BE2C (cell line): ENCODE measurements at regions not wholly inside any gene's neighbourhood (a gene's known extent, or its start where the extent isn't known, plus 50 kb on each side); places are given as distances from the start of the nearest gene placed in this dataset.

ENCODE experiments used
- DNase-seq: peaks from one replicate; pipeline ENCODE4 v3.0.0-alpha.2; 2020
- H3K27me3 ChIP-seq: fragments of 250-450 bp; sonication (Bioruptor Pico); 2 replicates; pipeline ENCODE4 v1.5.1; 2020; ENCODE audit warnings: mild to moderate bottlenecking
- H3K36me3 ChIP-seq: fragments of 250-450 bp; sonication (Bioruptor Pico); 2 replicates; pipeline ENCODE4 v1.5.1; 2020; ENCODE audit warnings: mild to moderate bottlenecking
- H3K4me1 ChIP-seq: fragments of 250-450 bp; sonication (Bioruptor Pico); 2 replicates; pipeline ENCODE4 v1.5.1; 2020
- H3K4me3 ChIP-seq: 2 replicates; pipeline ENCODE4 v1.5.1; 2011; ENCODE audit warnings: low read depth, low read length
- H3K9me3 ChIP-seq: fragments of 250-450 bp; sonication (Bioruptor Pico); 2 replicates; pipeline ENCODE4 v1.5.1; 2020
- CTCF ChIP-seq: IDR thresholded peaks from 2 replicates; pipeline ENCODE4 v1.5.1; 2012; ENCODE audit warnings: mild to moderate bottlenecking, low read depth, low read length

DNA sequence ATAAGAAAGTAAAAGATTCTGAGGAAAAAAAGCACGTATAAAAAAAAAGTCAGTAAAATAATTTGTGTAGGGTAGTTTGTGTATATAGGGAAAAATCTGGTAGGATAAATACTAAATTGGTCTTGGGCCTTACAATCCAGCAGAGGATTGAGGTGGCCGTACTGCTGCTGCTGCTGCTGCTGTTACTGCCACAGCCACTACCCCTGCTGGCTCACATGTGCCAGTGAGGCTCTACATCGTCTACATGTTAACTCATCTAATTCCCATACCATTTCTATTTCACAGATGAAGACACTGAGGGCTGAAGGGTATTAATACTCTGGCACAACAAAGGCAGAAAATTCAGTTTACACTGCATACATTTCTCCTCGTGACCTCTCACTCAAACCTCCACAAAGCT is 928.5 kb downstream of the TLE4 start:
- no peaks in the 10 kb centered on the region for H3K9me3 ChIP-seq
- no peaks in the 10 kb centered on the region for H3K27me3 ChIP-seq
- peak; percentile 17; the same call in 1 of the 2 replicates for TF ChIP-seq CTCF
- H3K4me1 ChIP-seq = no peaks in the 10 kb centered on the region
- no peak overlapping the region for H3K4me3 ChIP-seq
- H3K36me3 ChIP-seq = no peaks in the 10 kb centered on the region
- no peak for DNase-seq

DNA sequence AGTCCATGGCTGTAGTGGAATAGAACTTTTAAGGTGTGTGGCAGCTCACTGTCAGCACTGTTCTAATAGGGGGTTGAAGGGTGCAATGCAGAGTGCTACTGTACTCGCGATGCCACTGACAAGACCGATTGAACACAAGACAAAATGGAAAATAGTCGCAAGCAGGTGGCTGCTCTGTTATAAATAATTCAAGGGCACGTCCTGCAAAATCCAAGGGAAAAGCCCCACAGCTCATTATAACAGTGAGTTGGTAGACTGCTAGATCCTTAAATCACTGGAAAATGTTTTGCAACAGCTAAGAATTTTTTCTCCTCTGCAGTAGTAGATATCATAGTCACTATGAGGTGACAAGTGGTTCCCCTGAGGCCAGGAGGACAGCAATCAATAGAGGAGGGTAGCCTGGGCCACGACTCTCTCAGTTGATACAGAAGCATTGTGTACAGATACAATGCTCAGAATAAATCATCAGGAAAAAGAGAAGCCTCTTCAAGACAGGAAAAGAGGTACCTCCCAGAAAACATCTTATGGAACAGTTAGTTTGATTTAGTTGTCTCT is 926.3 kb downstream of the TLE4 start:
- no peaks in the 10 kb centered on the region for H3K36me3 ChIP-seq
- no peaks in the 10 kb centered on the region for H3K9me3 ChIP-seq
- DNase-seq = no peak
- no peaks in the 10 kb centered on the region for H3K27me3 ChIP-seq
- H3K4me3 ChIP-seq = no peak overlapping the region
- no peak for TF ChIP-seq CTCF
- H3K4me1 ChIP-seq = no peaks in the 10 kb centered on the region; the same call in 1 of the 2 replicates

DNA sequence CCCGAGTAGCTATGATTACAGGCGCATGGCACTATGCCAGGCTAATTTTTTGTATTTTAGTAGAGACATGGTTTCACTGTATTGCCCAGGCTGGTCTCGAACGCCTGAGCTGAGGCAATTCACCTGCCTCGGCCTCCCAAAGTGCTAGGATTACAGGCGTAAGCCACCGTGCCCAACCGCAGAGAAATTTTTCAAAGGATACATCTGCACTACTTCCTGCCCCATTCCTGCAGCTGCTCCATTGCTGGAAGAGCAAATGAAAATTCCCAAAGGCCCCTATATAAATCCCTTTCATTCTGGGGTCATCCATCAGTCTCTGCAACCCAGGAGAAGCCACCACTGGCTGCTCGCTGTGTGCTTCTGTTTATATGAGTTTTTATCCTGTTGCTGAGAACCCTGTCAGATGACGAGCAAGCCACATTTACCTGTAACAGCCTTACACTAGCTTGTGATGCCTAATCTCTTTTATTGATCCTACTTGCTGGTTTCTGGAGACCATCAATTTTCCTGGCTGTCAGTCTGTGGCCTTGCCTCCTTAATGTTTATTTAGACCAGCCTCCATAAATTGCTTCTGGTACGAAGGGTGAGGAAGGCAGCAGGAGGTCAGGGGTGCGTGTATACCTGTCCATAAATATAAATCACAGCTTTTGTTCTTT is 925.3 kb downstream of the TLE4 start:
- no peak for DNase-seq
- H3K9me3 ChIP-seq = no peaks in the 10 kb centered on the region
- no peaks in the 10 kb centered on the region for H3K27me3 ChIP-seq
- no peaks in the 10 kb centered on the region for H3K36me3 ChIP-seq
- no peak for TF ChIP-seq CTCF
- H3K4me1 ChIP-seq = no peaks in the 10 kb centered on the region; the same call in 1 of the 2 replicates
- H3K4me3 ChIP-seq = no peak overlapping the region

GRCh38 chr9:80493258-80493657 is 921.5 kb downstream of the TLE4 start:
- H3K4me3 ChIP-seq = no peak overlapping the region
- no peaks in the 10 kb centered on the region for H3K9me3 ChIP-seq
- no peak for TF ChIP-seq CTCF
- H3K4me1 ChIP-seq = peaks cover 6% of the 10 kb centered on the region
- no peak for DNase-seq
- no peaks in the 10 kb centered on the region for H3K27me3 ChIP-seq
- no peaks in the 10 kb centered on the region for H3K36me3 ChIP-seq

- TF ChIP-seq CTCF = no peak
- Histone ChIP-seq H3K4me3 (no peak overlapping the region), H3K27me3 (no peaks in the 10 kb centered on the region), H3K36me3 (no peaks in the 10 kb centered on the region), H3K9me3 (no peaks in the 10 kb centered on the region), H3K4me1 (peaks cover 6% of the 10 kb centered on the region)
- no peak for DNase-seq
These were observed 920.5 kb downstream of the TLE4 start for GRCh38 chr9:80492221-80492620.

DNA sequence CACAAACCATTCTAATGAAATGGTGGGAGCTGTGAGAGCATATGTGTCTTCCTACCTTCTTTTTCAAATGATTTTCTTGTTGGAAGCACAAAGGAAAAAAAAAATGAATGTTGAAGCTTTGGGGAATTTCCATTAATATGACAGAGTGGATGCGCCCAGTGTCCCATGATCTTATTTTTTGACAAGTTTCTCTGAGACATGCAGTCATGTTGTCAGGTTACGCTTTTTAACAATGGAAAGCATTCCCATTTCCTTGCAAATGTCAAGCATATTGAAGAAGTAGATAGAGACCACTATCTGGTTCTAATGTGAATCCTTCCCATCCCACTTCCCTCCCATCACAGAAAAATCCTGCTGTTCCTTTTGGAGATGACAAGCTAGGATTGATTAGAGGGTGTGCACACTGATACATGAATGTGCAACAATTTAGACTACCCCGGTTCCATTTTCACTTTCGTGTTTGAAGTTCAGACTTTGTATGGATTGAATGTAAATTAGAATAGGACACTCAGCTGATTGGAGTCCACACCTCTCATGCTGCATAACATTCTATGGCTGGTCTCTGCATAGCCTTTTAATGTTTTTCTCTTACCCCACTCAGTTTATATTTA is 919.4 kb downstream of the TLE4 start:
- no peaks in the 10 kb centered on the region for H3K9me3 ChIP-seq
- DNase-seq = no peak
- H3K36me3 ChIP-seq = no peaks in the 10 kb centered on the region
- H3K4me1 ChIP-seq = peaks cover 6% of the 10 kb centered on the region
- no peak overlapping the region for H3K4me3 ChIP-seq
- TF ChIP-seq CTCF = no peak
- no peaks in the 10 kb centered on the region for H3K27me3 ChIP-seq
